H9 (cell line): ENCODE measurements at regions not wholly inside any gene's neighbourhood (a gene's known extent, or its start where the extent isn't known, plus 50 kb on each side); places are given as distances from the start of the nearest gene placed in this dataset.

Experiments used
- DNase-seq: peaks from one replicate; pipeline ENCODE4 v3.0.0-alpha.2; 2017
- H2AFZ ChIP-seq: one replicate; pipeline ENCODE4 v1.6.1; 2013; ENCODE audit warnings: mild to moderate bottlenecking, low read length, control low read depth, moderate library complexity
- H2AK5ac ChIP-seq: 2 replicates; pipeline ENCODE4 v1.6.1; 2013; ENCODE audit warnings: low read length, control low read depth, mixed read lengths; ENCODE audit not compliant: insufficient read length
- H2BK120ac ChIP-seq: one replicate; pipeline ENCODE4 v1.6.1; 2013; ENCODE audit warnings: low read depth, mild to moderate bottlenecking, low read length, control low read depth, inconsistent platforms; ENCODE audit not compliant: poor library complexity, severe bottlenecking
- H2BK12ac ChIP-seq: 2 replicates; pipeline ENCODE4 v1.6.1; 2013; ENCODE audit warnings: low read length, control low read depth, mixed read lengths, low read depth; ENCODE audit not compliant: insufficient read length
- H2BK15ac ChIP-seq: 2 replicates; pipeline ENCODE4 v1.6.1; 2013; ENCODE audit warnings: low read depth, low read length, control low read depth
- H2BK20ac ChIP-seq: one replicate; pipeline ENCODE4 v1.6.1; 2013; ENCODE audit warnings: low read depth, mild to moderate bottlenecking, low read length, control low read depth, inconsistent platforms; ENCODE audit not compliant: poor library complexity, severe bottlenecking
- H2BK5ac ChIP-seq: 2 replicates; pipeline ENCODE4 v1.6.1; 2013; ENCODE audit warnings: low read length, control low read depth, mixed read lengths; ENCODE audit not compliant: insufficient read length
- H3K14ac ChIP-seq: 2 replicates; pipeline ENCODE4 v1.6.1; 2013; ENCODE audit warnings: low read length, control low read depth; ENCODE audit not compliant: insufficient read depth
- H3K18ac ChIP-seq: 2 replicates; pipeline ENCODE4 v1.6.1; 2013; ENCODE audit warnings: low read depth, mild to moderate bottlenecking, mixed read lengths, low read length, control low read depth; ENCODE audit not compliant: insufficient read length
- H3K23ac ChIP-seq: 2 replicates; pipeline ENCODE4 v1.6.1; 2013; ENCODE audit warnings: low read length, control low read depth, mixed read lengths, low read depth; ENCODE audit not compliant: insufficient read length
- H3K23me2 ChIP-seq: 2 replicates; pipeline ENCODE4 v1.6.1; 2013; ENCODE audit warnings: low read depth, mild to moderate bottlenecking, mixed read lengths, low read length, control low read depth; ENCODE audit not compliant: insufficient read length, poor library complexity, severe bottlenecking
- H3K27ac ChIP-seq: 2 replicates; pipeline ENCODE4 v1.5.1; 2013; ENCODE audit warnings: low read length, control low read depth, mixed read lengths, low read depth; ENCODE audit not compliant: insufficient read length
- H3K27me3 ChIP-seq: 2 replicates; pipeline ENCODE4 v1.6.1; 2013; ENCODE audit warnings: low read length, control low read depth, inconsistent platforms; ENCODE audit not compliant: insufficient read depth
- H3K4ac ChIP-seq: 2 replicates; pipeline ENCODE4 v1.6.1; 2013; ENCODE audit warnings: low read depth, mild to moderate bottlenecking, control low read depth, inconsistent platforms, low read length, moderate library complexity
- H3K4me1 ChIP-seq: 2 replicates; pipeline ENCODE4 v1.6.1; 2013; ENCODE audit warnings: low read length, control low read depth, inconsistent platforms; ENCODE audit not compliant: insufficient read depth
- H3K4me2 ChIP-seq: 2 replicates; pipeline ENCODE4 v1.6.1; 2013; ENCODE audit warnings: low read length, control low read depth, mixed read lengths; ENCODE audit not compliant: insufficient read length, insufficient read depth
- H3K56ac ChIP-seq: 2 replicates; pipeline ENCODE4 v1.6.1; 2013; ENCODE audit warnings: low read depth, mild to moderate bottlenecking, mixed read lengths, low read length, control low read depth; ENCODE audit not compliant: insufficient read length
- H3K79me1 ChIP-seq: 2 replicates; pipeline ENCODE4 v1.6.1; 2013; ENCODE audit warnings: low read depth, mild to moderate bottlenecking, moderate library complexity, low read length, control low read depth, inconsistent platforms; ENCODE audit not compliant: insufficient read depth, poor library complexity, severe bottlenecking
- H3K79me2 ChIP-seq: 2 replicates; pipeline ENCODE4 v1.6.1; 2013; ENCODE audit warnings: low read length, control low read depth, inconsistent platforms; ENCODE audit not compliant: insufficient read depth
- H3K9ac ChIP-seq: 2 replicates; pipeline ENCODE4 v1.6.1; 2013; ENCODE audit warnings: low read length, control low read depth, mixed read lengths; ENCODE audit not compliant: insufficient read length; ENCODE audit errors: extremely low read depth
- H3K9me3 ChIP-seq: one replicate; pipeline ENCODE4 v1.6.1; 2013; ENCODE audit warnings: low read depth, low read length, inconsistent platforms; ENCODE audit not compliant: control insufficient read depth
- H3T11ph ChIP-seq: one replicate; pipeline ENCODE4 v1.6.1; 2013; ENCODE audit warnings: mild to moderate bottlenecking, low read length, control low read depth, inconsistent platforms
- H4K20me1 ChIP-seq: one replicate; pipeline ENCODE4 v1.6.1; 2013; ENCODE audit not compliant: control insufficient read depth, insufficient read length, insufficient read depth
- H4K5ac ChIP-seq: 2 replicates; pipeline ENCODE4 v1.6.1; 2013; ENCODE audit warnings: low read depth, mild to moderate bottlenecking, mixed read lengths, low read length, control low read depth; ENCODE audit not compliant: insufficient read length
- H4K8ac ChIP-seq: replicated peaks from 2 replicates; pipeline ENCODE4 v1.6.1; 2013; ENCODE audit warnings: low read length, control low read depth, mixed read lengths, low read depth; ENCODE audit not compliant: insufficient read length
- H4K91ac ChIP-seq: 2 replicates; pipeline ENCODE4 v1.6.1; 2013; ENCODE audit warnings: low read depth, mild to moderate bottlenecking, moderate library complexity, mixed read lengths, low read length, control low read depth; ENCODE audit not compliant: insufficient read length
- H3K27ac Mint-ChIP-seq, 3 experiments: 2 replicates in 2 of 3; 3 replicates in 1 of 3; pipeline ENCODE4 v1.8.0; 2020 to 2021; ENCODE audit warnings: mixed read lengths in 3 of 3, mild to moderate bottlenecking in 1 of 3, moderate library complexity in 1 of 3
- H3K27me3 Mint-ChIP-seq: 2 replicates; pipeline ENCODE4 v1.8.0; 2021; ENCODE audit warnings: low read depth, mild to moderate bottlenecking, moderate library complexity, mixed read lengths
- H3K36me3 Mint-ChIP-seq, 3 experiments: 2 replicates in 2 of 3; 3 replicates in 1 of 3; pipeline ENCODE4 v1.8.0; 2020 to 2021; ENCODE audit warnings: low read depth in 3 of 3, mixed read lengths in 3 of 3; ENCODE audit not compliant: insufficient read depth in 1 of 3
- H3K4me1 Mint-ChIP-seq, 2 experiments: 2 replicates each; pipeline ENCODE4 v1.8.0; 2020; ENCODE audit warnings: mixed read lengths in 2 of 2
- H3K4me3 Mint-ChIP-seq, 2 experiments: 2 replicates in 1 of 2; 3 replicates in 1 of 2; pipeline ENCODE4 v1.8.0; 2020 to 2021; ENCODE audit warnings: mild to moderate bottlenecking in 2 of 2, mixed read lengths in 2 of 2, moderate library complexity in 1 of 2
- H3K9me3 Mint-ChIP-seq, 2 experiments: 2 replicates in 1 of 2; 3 replicates in 1 of 2; pipeline ENCODE4 v1.8.0; 2020; ENCODE audit warnings: mild to moderate bottlenecking in 2 of 2, mixed read lengths in 2 of 2, moderate library complexity in 1 of 2
- whole genome bisulfite sequencing: extraction: QIAGEN DNeasy Blood & Tissue Kit; methylation state at CpG from one replicate; pipeline ENCODE4 v1.1.7; 2013; ENCODE audit warnings: missing lambda C conversion rate, low lambda C conversion rate, mixed read lengths; ENCODE audit not compliant: insufficient read length; ENCODE audit errors: extremely low coverage; 5-methylcytosine and 5-hydroxymethylcytosine counted together
- TF ChIP-seq, protein P1 (sequence below): fragments of 200-600 bp; sonication (generic); conservative IDR thresholded peaks from 3 replicates; pipeline ENCODE4 v1.8.0; 2021; ENCODE audit warnings: antibody characterized with exemption, mild to moderate bottlenecking

DNA sequence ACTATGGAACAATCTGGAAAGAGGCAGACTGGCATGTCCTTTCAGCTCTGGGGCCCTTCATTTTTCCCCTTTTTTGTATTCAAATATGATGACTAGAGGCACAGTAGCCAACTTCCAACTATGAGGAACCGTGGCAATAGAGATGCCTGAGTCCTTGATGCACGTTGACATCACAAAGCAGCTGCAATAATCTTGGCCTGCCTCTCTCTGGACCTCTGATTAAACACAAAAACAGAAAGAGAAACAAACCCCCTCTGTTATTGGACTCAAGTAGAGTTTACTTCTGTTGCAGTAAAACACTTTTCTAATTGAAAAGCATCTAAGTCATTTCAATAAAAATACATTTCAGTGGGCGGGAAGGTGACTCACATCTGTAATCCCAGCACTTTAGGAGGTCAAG is 122.2 kb upstream of the GRAMD2B start:
- H3K23ac ChIP-seq, result no peak overlapping the region
- no peak overlapping the region for H3K27ac ChIP-seq
- no peak overlapping the region for H3K4me2 ChIP-seq
- no peak overlapping the region for H2BK120ac ChIP-seq
- no peak overlapping the region for H3K18ac ChIP-seq
- no peak overlapping the region for H3K4ac ChIP-seq
- H4K8ac ChIP-seq, result no peak overlapping the region
- no peak overlapping the region for H3T11ph ChIP-seq
- TF ChIP-seq, protein P1, sequence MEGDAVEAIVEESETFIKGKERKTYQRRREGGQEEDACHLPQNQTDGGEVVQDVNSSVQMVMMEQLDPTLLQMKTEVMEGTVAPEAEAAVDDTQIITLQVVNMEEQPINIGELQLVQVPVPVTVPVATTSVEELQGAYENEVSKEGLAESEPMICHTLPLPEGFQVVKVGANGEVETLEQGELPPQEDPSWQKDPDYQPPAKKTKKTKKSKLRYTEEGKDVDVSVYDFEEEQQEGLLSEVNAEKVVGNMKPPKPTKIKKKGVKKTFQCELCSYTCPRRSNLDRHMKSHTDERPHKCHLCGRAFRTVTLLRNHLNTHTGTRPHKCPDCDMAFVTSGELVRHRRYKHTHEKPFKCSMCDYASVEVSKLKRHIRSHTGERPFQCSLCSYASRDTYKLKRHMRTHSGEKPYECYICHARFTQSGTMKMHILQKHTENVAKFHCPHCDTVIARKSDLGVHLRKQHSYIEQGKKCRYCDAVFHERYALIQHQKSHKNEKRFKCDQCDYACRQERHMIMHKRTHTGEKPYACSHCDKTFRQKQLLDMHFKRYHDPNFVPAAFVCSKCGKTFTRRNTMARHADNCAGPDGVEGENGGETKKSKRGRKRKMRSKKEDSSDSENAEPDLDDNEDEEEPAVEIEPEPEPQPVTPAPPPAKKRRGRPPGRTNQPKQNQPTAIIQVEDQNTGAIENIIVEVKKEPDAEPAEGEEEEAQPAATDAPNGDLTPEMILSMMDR, result no peak
- peaks cover 0 to 6% (median 3%) of the 10 kb centered on the region in 3 experiments; a peak in 5 of 7 replicates for H3K36me3 Mint-ChIP-seq
- H3K4me1 Mint-ChIP-seq, result no peaks in the 10 kb centered on the region
- H3K27ac Mint-ChIP-seq, result no peak overlapping the region
- H4K20me1 ChIP-seq, result no peaks in the 10 kb centered on the region
- H3K14ac ChIP-seq, result no peak overlapping the region
- no peak overlapping the region for H2BK15ac ChIP-seq
- DNase-seq, result no peak
- no peak overlapping the region for H3K9ac ChIP-seq
- no peak overlapping the region for H3K56ac ChIP-seq
- H2AFZ ChIP-seq, result no peak overlapping the region
- H3K79me2 ChIP-seq, result no peaks in the 10 kb centered on the region
- no peak overlapping the region for H2AK5ac ChIP-seq
- peaks cover 14 to 15% of the 10 kb centered on the region in 2 experiments for H3K9me3 Mint-ChIP-seq
- H3K23me2 ChIP-seq, result no peaks in the 10 kb centered on the region
- no peak overlapping the region for H2BK20ac ChIP-seq
- no peak overlapping the region for H3K4me3 Mint-ChIP-seq
- H3K4me1 ChIP-seq, result no peaks in the 10 kb centered on the region
- WGBS, result no CpG with 5 or more reads among the region's 3 CpGs
- H3K27me3 ChIP-seq, result no peaks in the 10 kb centered on the region
- H2BK12ac ChIP-seq, result no peak overlapping the region
- no peak overlapping the region for H4K5ac ChIP-seq
- H2BK5ac ChIP-seq, result no peak overlapping the region
- no peaks in the 10 kb centered on the region for H3K27me3 Mint-ChIP-seq
- no peak overlapping the region for H4K91ac ChIP-seq
- no peaks in the 10 kb centered on the region for H3K9me3 ChIP-seq
- no peaks in the 10 kb centered on the region for H3K79me1 ChIP-seq
